ENCODE measurements at regions not wholly inside any gene's neighbourhood (a gene's known extent, or its start where the extent isn't known, plus 50 kb on each side); places are given as distances from the start of the nearest gene placed in this dataset.

DNA sequence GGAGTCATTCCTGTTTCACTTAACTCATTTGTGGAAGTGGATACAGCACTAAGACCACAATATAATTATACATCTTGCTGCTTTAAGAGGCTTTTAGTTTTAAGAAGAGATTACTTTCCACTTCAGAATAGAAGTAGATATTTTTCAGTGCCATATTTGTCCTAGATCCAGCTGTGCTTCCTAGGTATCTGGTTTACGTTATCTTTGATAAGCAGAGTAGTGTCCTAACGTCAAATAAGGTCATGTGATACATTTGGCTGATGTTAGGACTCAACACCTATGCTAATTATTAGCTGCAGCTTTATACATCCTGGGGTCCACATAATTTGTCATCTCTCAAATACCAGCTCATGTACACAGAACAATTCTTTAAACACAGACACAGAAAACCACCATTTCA is 196.2 kb upstream of the SMIM30 start:
- Histone ChIP-seq H3K4me1 (ENCODE audit: insufficient read depth, low read length, poor library complexity, severe bottlenecking) (no peaks in the 10 kb centered on the region), H3K9me3 (ENCODE audit: low read length) (no peaks in the 10 kb centered on the region), H3K4me3 (ENCODE audit: low read depth, low read length, poor library complexity, severe bottlenecking) (no peak overlapping the region), H3K79me2 (ENCODE audit: insufficient read depth, low read depth, low read length) (no peaks in the 10 kb centered on the region), H3K4me2 (ENCODE audit: low read length) (no peak overlapping the region), H3K9me2 (ENCODE audit: insufficient read depth, low read length) (no peaks in the 10 kb centered on the region), H3K27ac (ENCODE audit: low read depth, low read length, poor library complexity, severe bottlenecking) (no peak overlapping the region), H2AFZ (ENCODE audit: low read length) (no peak overlapping the region), H3K36me3 (ENCODE audit: insufficient read depth, low read length) (no peaks in the 10 kb centered on the region), H4K20me1 (ENCODE audit: insufficient read depth, low read length) (no peaks in the 10 kb centered on the region)
- POLR2A ChIA-PET = no interaction called here
- BruUV-seq (replicated peaks) = no TSS peak
- DNase-seq (ENCODE audit: low spot score) = no peak
- CTCF ChIA-PET (ENCODE audit: unreplicated experiment) = no interaction called here
- intact Hi-C loops (cut with micrococcal nuclease; ENCODE audit: unreplicated experiment) = no loop called here
- TF ChIP-seq, protein P1, sequence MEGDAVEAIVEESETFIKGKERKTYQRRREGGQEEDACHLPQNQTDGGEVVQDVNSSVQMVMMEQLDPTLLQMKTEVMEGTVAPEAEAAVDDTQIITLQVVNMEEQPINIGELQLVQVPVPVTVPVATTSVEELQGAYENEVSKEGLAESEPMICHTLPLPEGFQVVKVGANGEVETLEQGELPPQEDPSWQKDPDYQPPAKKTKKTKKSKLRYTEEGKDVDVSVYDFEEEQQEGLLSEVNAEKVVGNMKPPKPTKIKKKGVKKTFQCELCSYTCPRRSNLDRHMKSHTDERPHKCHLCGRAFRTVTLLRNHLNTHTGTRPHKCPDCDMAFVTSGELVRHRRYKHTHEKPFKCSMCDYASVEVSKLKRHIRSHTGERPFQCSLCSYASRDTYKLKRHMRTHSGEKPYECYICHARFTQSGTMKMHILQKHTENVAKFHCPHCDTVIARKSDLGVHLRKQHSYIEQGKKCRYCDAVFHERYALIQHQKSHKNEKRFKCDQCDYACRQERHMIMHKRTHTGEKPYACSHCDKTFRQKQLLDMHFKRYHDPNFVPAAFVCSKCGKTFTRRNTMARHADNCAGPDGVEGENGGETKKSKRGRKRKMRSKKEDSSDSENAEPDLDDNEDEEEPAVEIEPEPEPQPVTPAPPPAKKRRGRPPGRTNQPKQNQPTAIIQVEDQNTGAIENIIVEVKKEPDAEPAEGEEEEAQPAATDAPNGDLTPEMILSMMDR (conservative IDR thresholded peaks at IDR 0.05; ENCODE audit: low read length) = no peak
- no peak for TF ChIP-seq EZH2phosphoT487 (IDR thresholded peaks at IDR 0.05; ENCODE audit: borderline replicate concordance, low read depth, low read length)

DNA sequence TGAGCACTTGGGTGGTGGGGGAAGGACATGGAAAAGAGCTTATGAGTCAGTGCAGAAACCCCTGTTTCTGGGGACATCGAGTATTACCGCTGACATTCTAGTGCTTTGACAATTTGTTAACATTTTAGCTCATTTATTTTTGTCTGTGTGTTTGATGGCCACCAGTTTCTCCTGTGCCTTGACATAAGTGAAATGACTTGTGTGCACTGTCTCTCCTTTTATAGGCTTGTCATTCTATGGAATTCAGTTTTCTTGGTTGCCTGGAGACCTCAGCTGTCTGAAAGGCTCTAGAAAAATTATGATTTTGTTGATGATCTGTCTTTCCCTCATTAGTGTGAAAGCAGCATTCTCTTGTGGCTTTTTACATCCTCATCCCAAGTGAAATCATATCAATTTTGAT is 190.0 kb upstream of the SMIM30 start:
- Histone ChIP-seq H4K20me1 (ENCODE audit: insufficient read depth, low read length) (no peaks in the 10 kb centered on the region), H2AFZ (ENCODE audit: low read length) (no peak overlapping the region), H3K27ac (ENCODE audit: low read depth, low read length, poor library complexity, severe bottlenecking) (no peak overlapping the region), H3K79me2 (ENCODE audit: insufficient read depth, low read depth, low read length) (no peaks in the 10 kb centered on the region), H3K4me2 (ENCODE audit: low read length) (no peak overlapping the region), H3K4me1 (ENCODE audit: insufficient read depth, low read length, poor library complexity, severe bottlenecking) (no peaks in the 10 kb centered on the region), H3K9me3 (ENCODE audit: low read length) (no peaks in the 10 kb centered on the region), H3K4me3 (ENCODE audit: low read depth, low read length, poor library complexity, severe bottlenecking) (no peak overlapping the region), H3K36me3 (ENCODE audit: insufficient read depth, low read length) (no peaks in the 10 kb centered on the region), H3K9me2 (ENCODE audit: insufficient read depth, low read length) (no peaks in the 10 kb centered on the region)
- intact Hi-C loops (cut with micrococcal nuclease; ENCODE audit: unreplicated experiment) = no loop called here
- ChIA-PET POLR2A (interaction anchor here (0.9 kb wide), 1 partner anchor 18 kb away, joined by 4 read pairs; no protein-coding TSS in a partner anchor), CTCF (ENCODE audit: unreplicated experiment) (no interaction called here)
- no peak for DNase-seq (ENCODE audit: low spot score)
- no TSS peak for BruUV-seq (replicated peaks)
- TF ChIP-seq, protein P1 (conservative IDR thresholded peaks at IDR 0.05; ENCODE audit: low read length) = no peak
- TF ChIP-seq EZH2phosphoT487 (IDR thresholded peaks at IDR 0.05; ENCODE audit: borderline replicate concordance, low read depth, low read length) = no peak

DNA sequence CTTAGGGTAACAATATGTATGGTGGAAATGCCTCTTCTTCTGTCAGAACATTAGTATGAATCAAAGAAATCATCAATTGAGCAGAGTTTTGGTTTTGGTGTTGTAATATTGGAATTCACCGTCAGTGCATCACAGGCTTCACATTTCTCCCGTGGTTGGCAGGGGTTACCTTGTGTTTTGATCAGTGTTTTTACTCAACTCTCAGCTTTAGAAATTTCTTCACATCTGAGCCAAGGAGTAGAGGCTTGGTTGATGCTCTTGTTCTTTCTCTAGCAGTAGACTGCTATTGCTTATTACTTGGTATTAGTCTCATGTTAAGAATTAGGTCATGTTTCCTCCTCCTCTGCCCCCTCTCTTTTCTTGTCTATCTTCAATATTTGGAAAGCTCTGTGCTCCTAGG is 188.8 kb upstream of the SMIM30 start:
- no peaks in the 10 kb centered on the region for H3K36me3 ChIP-seq (ENCODE audit: insufficient read depth, low read length)
- H3K4me2 ChIP-seq (ENCODE audit: low read length) = no peak overlapping the region
- intact Hi-C loops (cut with micrococcal nuclease; ENCODE audit: unreplicated experiment) = no loop called here
- H3K9me3 ChIP-seq (ENCODE audit: low read length) = no peaks in the 10 kb centered on the region
- no peak overlapping the region for H3K4me3 ChIP-seq (ENCODE audit: low read depth, low read length, poor library complexity, severe bottlenecking)
- CTCF ChIA-PET (ENCODE audit: unreplicated experiment) = no interaction called here
- no peaks in the 10 kb centered on the region for H4K20me1 ChIP-seq (ENCODE audit: insufficient read depth, low read length)
- TF ChIP-seq EZH2phosphoT487 (IDR thresholded peaks at IDR 0.05; ENCODE audit: borderline replicate concordance, low read depth, low read length) = no peak
- TF ChIP-seq, protein P1 (conservative IDR thresholded peaks at IDR 0.05; ENCODE audit: low read length) = no peak
- no peak overlapping the region for H2AFZ ChIP-seq (ENCODE audit: low read length)
- H3K27ac ChIP-seq (ENCODE audit: low read depth, low read length, poor library complexity, severe bottlenecking) = no peak overlapping the region
- POLR2A ChIA-PET = interaction anchor here (0.6 to 0.7 kb wide), 2 partner anchors 12 to 1043 kb away, joined by 3 read pairs; no protein-coding TSS in a partner anchor
- H3K79me2 ChIP-seq (ENCODE audit: insufficient read depth, low read depth, low read length) = no peaks in the 10 kb centered on the region
- no peaks in the 10 kb centered on the region for H3K4me1 ChIP-seq (ENCODE audit: insufficient read depth, low read length, poor library complexity, severe bottlenecking)
- no TSS peak for BruUV-seq (replicated peaks)
- H3K9me2 ChIP-seq (ENCODE audit: insufficient read depth, low read length) = no peaks in the 10 kb centered on the region
- no peak for DNase-seq (ENCODE audit: low spot score)

All from OCI-LY7 (cell line).